ENCODE measurements at regions not wholly inside any gene's neighbourhood (a gene's known extent, or its start where the extent isn't known, plus 50 kb on each side); places are given as distances from the start of the nearest gene placed in this dataset.

DNA sequence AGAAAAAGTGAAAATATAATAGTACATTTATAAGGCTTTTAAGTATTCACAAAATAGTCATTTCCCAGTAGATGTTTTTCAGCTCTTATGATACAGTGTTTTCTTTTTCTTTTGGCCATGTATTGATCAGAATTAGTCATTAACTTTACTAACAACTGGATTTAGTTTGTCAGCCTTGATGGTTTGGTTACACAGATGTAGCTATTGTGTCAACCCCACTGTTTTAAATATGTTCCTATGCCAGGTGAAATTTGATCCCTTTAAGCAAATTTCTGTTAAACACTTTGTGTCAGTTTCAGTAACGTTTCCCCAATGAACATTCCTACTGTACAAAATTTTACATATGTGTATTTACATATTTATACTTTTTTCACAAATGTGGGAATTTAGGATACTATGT, 261.5 kb upstream of the STARD13 start:
- Histone ChIP-seq H3K27me3 (no peaks in the 10 kb centered on the region), H3K9me3 (no peaks in the 10 kb centered on the region), H3K36me3 (no peaks in the 10 kb centered on the region), H3K27ac (no peak overlapping the region), H3K4me3 (no peak overlapping the region), H3K4me1 (peaks cover 15% of the 10 kb centered on the region)
- no peak for DNase-seq (ENCODE audit: low spot score in 2 of 2)
- no peak for TF ChIP-seq POLR2A (IDR thresholded peaks at IDR 0.05)
- TF ChIP-seq, protein P1, sequence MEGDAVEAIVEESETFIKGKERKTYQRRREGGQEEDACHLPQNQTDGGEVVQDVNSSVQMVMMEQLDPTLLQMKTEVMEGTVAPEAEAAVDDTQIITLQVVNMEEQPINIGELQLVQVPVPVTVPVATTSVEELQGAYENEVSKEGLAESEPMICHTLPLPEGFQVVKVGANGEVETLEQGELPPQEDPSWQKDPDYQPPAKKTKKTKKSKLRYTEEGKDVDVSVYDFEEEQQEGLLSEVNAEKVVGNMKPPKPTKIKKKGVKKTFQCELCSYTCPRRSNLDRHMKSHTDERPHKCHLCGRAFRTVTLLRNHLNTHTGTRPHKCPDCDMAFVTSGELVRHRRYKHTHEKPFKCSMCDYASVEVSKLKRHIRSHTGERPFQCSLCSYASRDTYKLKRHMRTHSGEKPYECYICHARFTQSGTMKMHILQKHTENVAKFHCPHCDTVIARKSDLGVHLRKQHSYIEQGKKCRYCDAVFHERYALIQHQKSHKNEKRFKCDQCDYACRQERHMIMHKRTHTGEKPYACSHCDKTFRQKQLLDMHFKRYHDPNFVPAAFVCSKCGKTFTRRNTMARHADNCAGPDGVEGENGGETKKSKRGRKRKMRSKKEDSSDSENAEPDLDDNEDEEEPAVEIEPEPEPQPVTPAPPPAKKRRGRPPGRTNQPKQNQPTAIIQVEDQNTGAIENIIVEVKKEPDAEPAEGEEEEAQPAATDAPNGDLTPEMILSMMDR (IDR thresholded peaks at IDR 0.05) = no peak
- no peak for TF ChIP-seq EP300 (IDR thresholded peaks at IDR 0.05)
- TF ChIP-seq POLR2AphosphoS5 (IDR thresholded peaks at IDR 0.05) = no peak
- WGBS = 23% methylated on average over 1 of the region's 1 CpG

DNA sequence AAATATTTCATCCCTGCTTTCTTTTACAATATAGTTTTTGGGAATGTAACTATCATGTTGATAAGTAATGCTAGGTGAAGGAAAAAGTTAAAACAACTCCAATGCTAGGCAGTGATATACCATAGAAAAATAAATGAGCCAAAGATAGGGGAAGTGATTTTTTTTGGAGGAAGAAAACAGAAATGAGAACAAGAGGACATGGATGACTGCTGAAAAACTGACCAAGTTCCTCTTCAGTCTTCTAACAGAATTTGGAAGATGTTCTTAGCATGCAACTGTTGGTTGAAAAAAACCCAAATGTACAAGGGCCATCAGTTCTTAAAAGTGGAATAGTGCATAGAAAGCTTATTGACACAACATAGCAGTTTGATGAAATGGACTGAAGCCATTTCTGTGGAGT, 262.5 kb upstream of the STARD13 start:
- no peak for DNase-seq (ENCODE audit: low spot score in 2 of 2)
- Histone ChIP-seq H3K9me3 (no peaks in the 10 kb centered on the region), H3K27me3 (no peaks in the 10 kb centered on the region), H3K36me3 (no peaks in the 10 kb centered on the region), H3K4me3 (no peak overlapping the region), H3K27ac (no peak overlapping the region), H3K4me1 (peaks cover 15% of the 10 kb centered on the region)
- TF ChIP-seq POLR2A (IDR thresholded peaks at IDR 0.05) = no peak
- no peak for TF ChIP-seq EP300 (IDR thresholded peaks at IDR 0.05)
- no peak for TF ChIP-seq POLR2AphosphoS5 (IDR thresholded peaks at IDR 0.05)
- TF ChIP-seq, protein P1 (IDR thresholded peaks at IDR 0.05) = no peak

DNA sequence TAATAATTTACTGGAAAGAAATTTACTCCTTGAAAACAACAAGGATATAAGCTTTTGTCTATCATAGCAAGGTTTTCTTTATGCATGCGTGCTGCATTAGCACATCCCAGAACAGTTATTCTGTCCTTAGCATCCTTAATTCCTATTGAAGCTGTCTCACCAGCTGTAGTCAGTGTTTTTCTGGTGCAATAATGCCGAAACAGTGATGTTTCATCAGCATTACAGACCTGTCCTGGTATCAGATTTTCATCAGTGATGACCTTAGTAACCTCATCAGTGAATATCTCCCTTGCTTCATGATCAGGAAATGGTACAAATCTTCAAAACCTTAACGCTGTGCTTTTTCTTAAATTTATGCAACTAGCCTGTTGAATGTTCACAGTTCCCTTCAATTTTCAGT, 264.7 kb upstream of the STARD13 start:
- Histone ChIP-seq H3K4me3 (no peak overlapping the region), H3K9me3 (no peaks in the 10 kb centered on the region), H3K4me1 (no peaks in the 10 kb centered on the region), H3K27ac (no peak overlapping the region), H3K36me3 (no peaks in the 10 kb centered on the region), H3K27me3 (no peaks in the 10 kb centered on the region)
- 96% methylated on average over 3 of the region's 3 CpGs for WGBS
- DNase-seq (ENCODE audit: low spot score in 2 of 2) = no peak
- TF ChIP-seq POLR2A (IDR thresholded peaks at IDR 0.05) (no peak), EP300 (IDR thresholded peaks at IDR 0.05) (no peak), POLR2AphosphoS5 (IDR thresholded peaks at IDR 0.05) (no peak)
- TF ChIP-seq, protein P1 (IDR thresholded peaks at IDR 0.05) = no peak

DNA sequence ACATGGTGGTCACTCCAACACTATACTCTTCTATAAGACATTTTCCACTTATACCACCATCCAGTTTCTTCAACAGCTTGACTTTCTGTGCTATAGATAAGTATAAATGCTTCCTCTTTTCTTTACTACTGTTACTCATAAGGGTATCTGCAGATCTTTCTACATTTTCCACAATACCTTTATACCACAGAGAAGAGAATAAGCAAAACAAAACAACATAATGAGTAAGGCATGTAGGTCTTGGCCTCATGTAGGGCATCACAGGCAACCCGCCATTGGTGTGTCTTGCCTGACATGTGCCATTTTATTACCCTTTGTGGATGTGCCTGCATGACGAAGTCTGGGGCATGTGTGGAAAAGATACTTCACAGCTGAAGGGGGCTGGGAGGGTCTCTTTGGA, 265.3 kb upstream of the STARD13 start:
- DNase-seq (ENCODE audit: low spot score in 2 of 2) = no peak
- no peak overlapping the region for H3K4me3 ChIP-seq
- H3K27ac ChIP-seq = no peak overlapping the region
- H3K4me1 ChIP-seq = no peaks in the 10 kb centered on the region
- H3K27me3 ChIP-seq = no peaks in the 10 kb centered on the region
- 94% methylated on average over 2 of the region's 2 CpGs for WGBS
- H3K36me3 ChIP-seq = no peaks in the 10 kb centered on the region
- TF ChIP-seq EP300 (IDR thresholded peaks at IDR 0.05) = no peak
- TF ChIP-seq POLR2A (IDR thresholded peaks at IDR 0.05) = no peak
- no peak for TF ChIP-seq POLR2AphosphoS5 (IDR thresholded peaks at IDR 0.05)
- TF ChIP-seq, protein P1 (IDR thresholded peaks at IDR 0.05) = no peak
- no peaks in the 10 kb centered on the region for H3K9me3 ChIP-seq

DNA sequence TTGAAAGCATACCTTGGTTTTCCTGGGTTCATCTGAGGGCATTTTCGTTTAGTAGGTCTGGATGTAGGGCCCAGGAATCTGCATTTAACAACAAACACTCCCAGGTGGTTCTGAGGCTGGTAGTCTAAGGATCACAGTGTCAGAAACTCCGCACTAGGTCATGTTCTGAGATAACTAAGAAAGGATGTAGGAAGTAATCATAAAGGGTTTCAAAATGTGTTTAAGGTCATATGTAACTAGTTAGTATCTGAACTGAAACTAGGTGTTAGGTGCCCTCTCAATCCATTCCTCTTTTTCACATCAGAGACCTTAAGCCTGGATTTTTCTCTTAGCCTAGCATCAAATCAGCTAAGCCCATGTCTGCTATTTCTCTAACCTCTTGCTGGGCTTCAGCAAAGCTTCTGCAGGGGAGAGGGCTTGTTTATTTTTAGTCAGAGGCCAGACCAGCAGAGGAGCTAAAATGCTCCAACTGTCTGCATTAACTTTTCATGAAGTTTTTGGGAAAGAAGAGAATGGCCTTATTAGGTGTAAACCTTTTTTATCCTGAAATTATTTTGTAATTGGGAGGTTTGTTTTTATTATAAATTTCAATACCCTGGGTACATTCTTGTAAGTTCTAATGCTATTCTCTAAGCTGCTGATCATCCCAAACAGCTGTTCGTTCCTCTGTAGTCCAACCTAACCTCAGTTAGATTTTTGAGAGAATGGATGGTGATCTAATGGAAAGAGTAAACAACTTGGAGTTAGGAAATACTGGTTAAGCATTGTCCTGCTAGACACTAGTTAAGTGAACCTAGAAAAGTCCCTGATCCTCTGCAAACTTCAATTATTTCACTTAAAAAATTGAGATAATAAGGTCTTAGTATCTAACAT, 262.8 kb upstream of the RFC3 start:
- Histone ChIP-seq H3K4me1 (no peaks in the 10 kb centered on the region), H3K27ac (no peak overlapping the region), H3K27me3 (no peaks in the 10 kb centered on the region), H3K36me3 (no peaks in the 10 kb centered on the region), H3K9me3 (no peaks in the 10 kb centered on the region), H3K4me3 (no peak overlapping the region)
- DNase-seq (ENCODE audit: low spot score in 2 of 2) = no peak
- TF ChIP-seq POLR2A (IDR thresholded peaks at IDR 0.05) (no peak), POLR2AphosphoS5 (IDR thresholded peaks at IDR 0.05) (no peak), EP300 (IDR thresholded peaks at IDR 0.05) (no peak)
- TF ChIP-seq, protein P1 (IDR thresholded peaks at IDR 0.05) = no peak
- 72% methylated on average over 3 of the region's 3 CpGs for WGBS
